ENCODE measurements at regions not wholly inside any gene's neighbourhood (a gene's known extent, or its start where the extent isn't known, plus 50 kb on each side); places are given as distances from the start of the nearest gene placed in this dataset.

DNA sequence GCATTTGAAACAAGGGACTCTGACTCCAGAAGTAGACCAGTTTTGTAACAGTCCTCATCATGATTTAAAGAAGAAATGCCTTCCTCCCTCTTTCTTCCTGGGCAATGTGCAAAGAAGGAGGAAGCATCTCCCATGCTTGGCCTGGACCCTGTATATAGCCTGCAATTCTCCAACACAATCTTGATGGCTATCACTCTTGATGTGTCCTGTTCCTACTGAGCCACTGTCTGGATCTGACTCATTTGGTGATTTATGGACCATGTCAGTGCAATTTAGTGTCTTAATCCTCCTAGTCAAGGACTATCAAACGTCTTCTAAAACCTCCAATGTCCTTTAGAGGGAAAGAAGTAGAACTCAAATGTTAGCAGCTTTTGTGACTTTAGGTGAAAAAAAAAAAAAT lies 697.3 kb downstream of the TLR4 start:
- no peaks in the 10 kb centered on the region for H3K36me3 ChIP-seq (ENCODE audit: control insufficient read depth in 2 of 2, extremely low read depth in 1 of 2, insufficient read depth in 2 of 2, low read length in 2 of 2)
- TF ChIP-seq EZH2 (IDR thresholded peaks at IDR 0.05; ENCODE audit: low read length) = no peak
- TF ChIP-seq, protein P1, sequence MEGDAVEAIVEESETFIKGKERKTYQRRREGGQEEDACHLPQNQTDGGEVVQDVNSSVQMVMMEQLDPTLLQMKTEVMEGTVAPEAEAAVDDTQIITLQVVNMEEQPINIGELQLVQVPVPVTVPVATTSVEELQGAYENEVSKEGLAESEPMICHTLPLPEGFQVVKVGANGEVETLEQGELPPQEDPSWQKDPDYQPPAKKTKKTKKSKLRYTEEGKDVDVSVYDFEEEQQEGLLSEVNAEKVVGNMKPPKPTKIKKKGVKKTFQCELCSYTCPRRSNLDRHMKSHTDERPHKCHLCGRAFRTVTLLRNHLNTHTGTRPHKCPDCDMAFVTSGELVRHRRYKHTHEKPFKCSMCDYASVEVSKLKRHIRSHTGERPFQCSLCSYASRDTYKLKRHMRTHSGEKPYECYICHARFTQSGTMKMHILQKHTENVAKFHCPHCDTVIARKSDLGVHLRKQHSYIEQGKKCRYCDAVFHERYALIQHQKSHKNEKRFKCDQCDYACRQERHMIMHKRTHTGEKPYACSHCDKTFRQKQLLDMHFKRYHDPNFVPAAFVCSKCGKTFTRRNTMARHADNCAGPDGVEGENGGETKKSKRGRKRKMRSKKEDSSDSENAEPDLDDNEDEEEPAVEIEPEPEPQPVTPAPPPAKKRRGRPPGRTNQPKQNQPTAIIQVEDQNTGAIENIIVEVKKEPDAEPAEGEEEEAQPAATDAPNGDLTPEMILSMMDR (optimal IDR thresholded peaks at IDR 0.05 in 1 of 3, IDR thresholded peaks at IDR 0.05 in 1 of 3, conservative IDR thresholded peaks at IDR 0.05 in 1 of 3; ENCODE audit: extremely low read depth in 1 of 3, insufficient read depth in 2 of 3, low read length in 3 of 3) = no peak
- H3K9me1 ChIP-seq (ENCODE audit: control insufficient read depth, extremely low read depth, insufficient read depth, low read length) = no peaks in the 10 kb centered on the region
- no peak for DNase-seq (ENCODE audit: low read depth, low spot score)
- FAIRE-seq = no peak
- H3K4me1 ChIP-seq (ENCODE audit: control insufficient read depth, extremely low read depth, insufficient read depth, low read length) = no peaks in the 10 kb centered on the region
- H3K79me2 ChIP-seq (ENCODE audit: control insufficient read depth, insufficient read depth, low read length) = no peaks in the 10 kb centered on the region
- no peak overlapping the region for H3K27ac ChIP-seq (ENCODE audit: control insufficient read depth, insufficient read depth, low read length)
- no peak overlapping the region for H3K9ac ChIP-seq (ENCODE audit: control insufficient read depth, extremely low read depth, insufficient read depth, low read length)
- H3K4me2 ChIP-seq (ENCODE audit: control insufficient read depth, extremely low read depth, insufficient read depth, low read depth, low read length) = no peak overlapping the region
- dilution Hi-C loops (cut with MboI; ENCODE audit: extremely low pct_ligation_motif_present, low sequenced_read_pairs) = no loop called here
- H3K27me3 ChIP-seq (ENCODE audit: control insufficient read depth, extremely low read depth, insufficient read depth, low read length) = no peaks in the 10 kb centered on the region
- no peak overlapping the region for H3K4me3 ChIP-seq (ENCODE audit: control insufficient read depth in 2 of 3, extremely low read depth in 1 of 3, insufficient read depth in 2 of 3, low read depth in 1 of 3, low read length in 3 of 3)
- no peaks in the 10 kb centered on the region for H4K20me1 ChIP-seq (ENCODE audit: control insufficient read depth, extremely low read depth, insufficient read depth, low read length)
- H3K9me3 ChIP-seq (ENCODE audit: control insufficient read depth, low read depth, low read length) = no peaks in the 10 kb centered on the region
- no peak overlapping the region for H2AFZ ChIP-seq (ENCODE audit: control insufficient read depth, low read length)

DNA sequence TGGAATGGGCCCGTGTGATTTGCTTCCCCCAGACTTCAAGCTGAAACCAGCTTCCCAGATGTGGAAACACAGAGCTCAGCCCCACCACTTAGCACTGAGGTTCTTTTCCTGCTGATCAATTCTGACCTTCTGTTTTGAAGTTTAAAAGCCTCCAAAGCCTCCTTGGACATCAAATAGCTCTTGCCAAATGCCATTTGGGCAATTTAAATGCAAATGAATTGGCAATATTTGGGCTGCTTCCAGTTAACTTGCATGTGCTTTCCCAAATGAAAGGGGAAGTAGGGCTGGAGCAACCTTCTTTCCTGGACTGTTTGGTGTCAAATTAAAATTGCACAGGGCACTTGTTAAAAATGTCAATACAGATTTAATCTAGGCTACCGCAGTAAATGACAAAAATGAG lies 710.5 kb downstream of the TLR4 start:
- Histone ChIP-seq H3K9me1 (ENCODE audit: control insufficient read depth, extremely low read depth, insufficient read depth, low read length) (no peaks in the 10 kb centered on the region), H3K36me3 (ENCODE audit: control insufficient read depth in 2 of 2, extremely low read depth in 1 of 2, insufficient read depth in 2 of 2, low read length in 2 of 2) (no peaks in the 10 kb centered on the region), H3K4me2 (ENCODE audit: control insufficient read depth, extremely low read depth, insufficient read depth, low read depth, low read length) (no peak overlapping the region), H3K79me2 (ENCODE audit: control insufficient read depth, insufficient read depth, low read length) (no peaks in the 10 kb centered on the region), H4K20me1 (ENCODE audit: control insufficient read depth, extremely low read depth, insufficient read depth, low read length) (no peaks in the 10 kb centered on the region), H3K4me3 (ENCODE audit: control insufficient read depth in 2 of 3, extremely low read depth in 1 of 3, insufficient read depth in 2 of 3, low read depth in 1 of 3, low read length in 3 of 3) (no peak overlapping the region), H2AFZ (ENCODE audit: control insufficient read depth, low read length) (no peak overlapping the region), H3K4me1 (ENCODE audit: control insufficient read depth, extremely low read depth, insufficient read depth, low read length) (no peaks in the 10 kb centered on the region), H3K9ac (ENCODE audit: control insufficient read depth, extremely low read depth, insufficient read depth, low read length) (no peak overlapping the region), H3K27ac (ENCODE audit: control insufficient read depth, insufficient read depth, low read length) (no peak overlapping the region), H3K9me3 (ENCODE audit: control insufficient read depth, low read depth, low read length) (no peaks in the 10 kb centered on the region), H3K27me3 (ENCODE audit: control insufficient read depth, extremely low read depth, insufficient read depth, low read length) (no peaks in the 10 kb centered on the region)
- TF ChIP-seq, protein P1 (optimal IDR thresholded peaks at IDR 0.05 in 1 of 3, IDR thresholded peaks at IDR 0.05 in 1 of 3, conservative IDR thresholded peaks at IDR 0.05 in 1 of 3; ENCODE audit: extremely low read depth in 1 of 3, insufficient read depth in 2 of 3, low read length in 3 of 3) = no peak
- no peak for TF ChIP-seq EZH2 (IDR thresholded peaks at IDR 0.05; ENCODE audit: low read length)
- no peak for DNase-seq (ENCODE audit: low read depth, low spot score)
- dilution Hi-C loops (cut with MboI; ENCODE audit: extremely low pct_ligation_motif_present, low sequenced_read_pairs) = no loop called here
- no peak for FAIRE-seq
